Fibroblast of lung (primary cell): ENCODE measurements at regions not wholly inside any gene's neighbourhood (a gene's known extent, or its start where the extent isn't known, plus 50 kb on each side); places are given as distances from the start of the nearest gene placed in this dataset.

Experiments
- DNase-seq, 2 donors: peaks; one replicate each; pipeline versions ENCODE4 v3.0.0 to v3.0.0-alpha.2; 2010; ENCODE audit warnings: low read depth in 2 of 2
- H2AFZ ChIP-seq: 2 replicates; pipeline ENCODE4 v1.5.1; 2012; ENCODE audit warnings: low read length, control low read depth, inconsistent platforms
- H3K27ac ChIP-seq: 2 replicates; pipeline ENCODE4 v1.5.1; 2011; ENCODE audit warnings: low read length, control low read depth; ENCODE audit not compliant: insufficient read depth
- H3K27me3 ChIP-seq: 2 replicates; pipeline ENCODE4 v1.5.1; 2011; ENCODE audit warnings: mild to moderate bottlenecking, low read length; ENCODE audit not compliant: control insufficient read depth, insufficient read depth
- H3K36me3 ChIP-seq: 2 replicates; pipeline ENCODE4 v1.5.1; 2011; ENCODE audit warnings: low read length; ENCODE audit not compliant: control insufficient read depth, insufficient read depth
- H3K4me1 ChIP-seq: 2 replicates; pipeline ENCODE4 v1.5.1; 2011; ENCODE audit warnings: low read length; ENCODE audit not compliant: control insufficient read depth, insufficient read depth; ENCODE audit errors: extremely low read depth
- H3K4me2 ChIP-seq: 2 replicates; pipeline ENCODE4 v1.5.1; 2011; ENCODE audit warnings: low read length, control low read depth; ENCODE audit not compliant: insufficient read depth; ENCODE audit errors: extremely low read depth
- H3K4me3 ChIP-seq, 4 experiments: fragments of 200-600 bp in 1 of 4; sonication (generic) in 1 of 4; replicated peaks in 1 of 4; 2 replicates each; pipeline ENCODE4 v1.5.1; 2011 to 2016; ENCODE audit warnings: low read length in 4 of 4, low read depth in 3 of 4, mild to moderate bottlenecking in 3 of 4, control low read depth in 2 of 4, inconsistent platforms in 1 of 4, mixed read lengths in 1 of 4; ENCODE audit not compliant: insufficient read depth in 1 of 4; ENCODE audit errors: control extremely low read depth in 1 of 4
- H3K79me2 ChIP-seq: 2 replicates; pipeline ENCODE4 v1.5.1; 2012; ENCODE audit warnings: mild to moderate bottlenecking, low read length, inconsistent platforms; ENCODE audit not compliant: control insufficient read depth, insufficient read depth
- H3K9ac ChIP-seq: 2 replicates; pipeline ENCODE4 v1.5.1; 2011; ENCODE audit warnings: mild to moderate bottlenecking, low read length, control low read depth; ENCODE audit not compliant: insufficient read depth
- H3K9me3 ChIP-seq: 2 replicates; pipeline ENCODE4 v1.5.1; 2012; ENCODE audit warnings: low read depth, low read length; ENCODE audit not compliant: control insufficient read depth, insufficient read depth
- H4K20me1 ChIP-seq: 2 replicates; pipeline ENCODE4 v1.5.1; 2011; ENCODE audit warnings: low read length; ENCODE audit not compliant: control insufficient read depth, insufficient read depth; ENCODE audit errors: extremely low read depth
- EZH2 ChIP-seq: IDR thresholded peaks from 2 replicates; pipeline ENCODE4 v1.5.1; 2012; ENCODE audit warnings: low read length, control low read depth, mild to moderate bottlenecking; ENCODE audit errors: missing control alignments
- TF ChIP-seq, protein P1 (sequence below), 2 donors: IDR thresholded peaks in 1 of 2; conservative IDR thresholded peaks in 1 of 2; 1 replicate in 1 of 2; 2 replicates in 1 of 2; pipeline ENCODE4 v1.5.1; 2011 to 2012; ENCODE audit warnings: low read length in 2 of 2, control low read depth in 1 of 2, inconsistent platforms in 1 of 2, low read depth in 1 of 2, mild to moderate bottlenecking in 1 of 2

DNA sequence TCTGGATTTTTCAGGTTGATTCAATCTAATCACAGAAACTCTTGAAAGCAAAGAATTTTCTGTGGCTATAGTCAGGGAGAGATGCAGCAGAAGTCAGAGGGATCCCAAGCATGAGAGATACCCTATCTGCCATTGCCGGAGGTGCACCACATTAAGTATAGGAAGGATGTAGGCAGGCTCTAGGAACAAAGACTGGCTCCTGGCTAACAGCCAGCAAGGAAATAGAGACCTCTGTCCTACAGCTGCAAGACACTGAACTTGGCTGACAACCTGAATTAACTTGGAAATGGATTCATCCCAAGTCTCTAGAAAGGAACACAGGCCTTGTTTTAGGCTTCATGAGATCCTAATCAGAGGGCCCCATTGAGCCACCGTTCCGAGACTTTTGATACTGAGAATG, 364.9 kb upstream of the FLRT2 start:
- H3K27ac ChIP-seq: no peak overlapping the region
- TF ChIP-seq, protein P1, sequence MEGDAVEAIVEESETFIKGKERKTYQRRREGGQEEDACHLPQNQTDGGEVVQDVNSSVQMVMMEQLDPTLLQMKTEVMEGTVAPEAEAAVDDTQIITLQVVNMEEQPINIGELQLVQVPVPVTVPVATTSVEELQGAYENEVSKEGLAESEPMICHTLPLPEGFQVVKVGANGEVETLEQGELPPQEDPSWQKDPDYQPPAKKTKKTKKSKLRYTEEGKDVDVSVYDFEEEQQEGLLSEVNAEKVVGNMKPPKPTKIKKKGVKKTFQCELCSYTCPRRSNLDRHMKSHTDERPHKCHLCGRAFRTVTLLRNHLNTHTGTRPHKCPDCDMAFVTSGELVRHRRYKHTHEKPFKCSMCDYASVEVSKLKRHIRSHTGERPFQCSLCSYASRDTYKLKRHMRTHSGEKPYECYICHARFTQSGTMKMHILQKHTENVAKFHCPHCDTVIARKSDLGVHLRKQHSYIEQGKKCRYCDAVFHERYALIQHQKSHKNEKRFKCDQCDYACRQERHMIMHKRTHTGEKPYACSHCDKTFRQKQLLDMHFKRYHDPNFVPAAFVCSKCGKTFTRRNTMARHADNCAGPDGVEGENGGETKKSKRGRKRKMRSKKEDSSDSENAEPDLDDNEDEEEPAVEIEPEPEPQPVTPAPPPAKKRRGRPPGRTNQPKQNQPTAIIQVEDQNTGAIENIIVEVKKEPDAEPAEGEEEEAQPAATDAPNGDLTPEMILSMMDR (conservative IDR thresholded peaks at IDR 0.05 in 1 of 2, IDR thresholded peaks at IDR 0.05 in 1 of 2; ENCODE audit: low read depth in 1 of 2, low read length in 2 of 2): no peak
- no peak for TF ChIP-seq EZH2
- H3K9ac ChIP-seq: no peak overlapping the region
- no peak for DNase-seq
- H3K9me3 ChIP-seq: no peaks in the 10 kb centered on the region
- no peaks in the 10 kb centered on the region for H3K36me3 ChIP-seq
- H3K4me3 ChIP-seq: no peak overlapping the region
- H3K4me2 ChIP-seq: no peak overlapping the region
- no peaks in the 10 kb centered on the region for H3K79me2 ChIP-seq
- no peaks in the 10 kb centered on the region for H3K27me3 ChIP-seq
- H3K4me1 ChIP-seq: no peaks in the 10 kb centered on the region
- H4K20me1 ChIP-seq: no peaks in the 10 kb centered on the region
- no peak overlapping the region for H2AFZ ChIP-seq

DNA sequence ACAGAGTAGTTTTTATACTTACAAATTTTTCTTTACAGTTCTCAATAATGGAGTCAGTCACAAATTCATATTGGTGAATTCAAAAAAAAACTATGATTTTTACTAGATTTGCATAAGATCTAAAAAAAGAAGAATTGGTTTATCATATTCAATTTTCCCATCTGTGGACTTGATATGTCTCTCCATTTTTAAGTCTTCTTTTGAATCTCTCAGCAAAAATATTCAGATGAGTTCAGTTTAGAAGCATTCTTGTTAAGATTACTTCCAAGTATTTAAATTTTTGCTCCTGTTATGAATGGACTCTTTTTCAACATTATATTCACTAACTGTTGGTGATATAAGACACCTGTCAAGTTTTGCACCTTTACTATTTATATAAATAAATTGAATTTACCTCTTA, 360.6 kb upstream of the FLRT2 start:
- no peaks in the 10 kb centered on the region for H3K79me2 ChIP-seq
- H3K27ac ChIP-seq: no peak overlapping the region
- H3K4me1 ChIP-seq: no peaks in the 10 kb centered on the region
- no peak overlapping the region for H2AFZ ChIP-seq
- no peaks in the 10 kb centered on the region for H3K36me3 ChIP-seq
- no peak overlapping the region for H3K9ac ChIP-seq
- DNase-seq: no peak
- TF ChIP-seq, protein P1 (conservative IDR thresholded peaks at IDR 0.05 in 1 of 2, IDR thresholded peaks at IDR 0.05 in 1 of 2; ENCODE audit: low read depth in 1 of 2, low read length in 2 of 2): no peak
- TF ChIP-seq EZH2: no peak
- no peak overlapping the region for H3K4me3 ChIP-seq
- no peak overlapping the region for H3K4me2 ChIP-seq
- no peaks in the 10 kb centered on the region for H3K27me3 ChIP-seq
- no peaks in the 10 kb centered on the region for H3K9me3 ChIP-seq
- H4K20me1 ChIP-seq: no peaks in the 10 kb centered on the region

- H3K4me2 ChIP-seq: no peak overlapping the region
- no peaks in the 10 kb centered on the region for H4K20me1 ChIP-seq
- no peak overlapping the region for H3K9ac ChIP-seq
- H3K4me3 ChIP-seq: no peak overlapping the region
- no peaks in the 10 kb centered on the region for H3K79me2 ChIP-seq
- no peak overlapping the region for H3K27ac ChIP-seq
- no peaks in the 10 kb centered on the region for H3K27me3 ChIP-seq
- no peak for DNase-seq
- H2AFZ ChIP-seq: no peak overlapping the region
- no peaks in the 10 kb centered on the region for H3K36me3 ChIP-seq
- no peak for TF ChIP-seq EZH2
- TF ChIP-seq, protein P1 (conservative IDR thresholded peaks at IDR 0.05 in 1 of 2, IDR thresholded peaks at IDR 0.05 in 1 of 2; ENCODE audit: low read depth in 1 of 2, low read length in 2 of 2): no peak
- H3K9me3 ChIP-seq: no peaks in the 10 kb centered on the region
- no peaks in the 10 kb centered on the region for H3K4me1 ChIP-seq
Observed at GRCh38 chr14:85172290-85172689, 357.7 kb upstream of the FLRT2 start.
